Erythroblast (primary cell): ENCODE measurements at regions not wholly inside any gene's neighbourhood (a gene's known extent, or its start where the extent isn't known, plus 50 kb on each side); places are given as distances from the start of the nearest gene placed in this dataset.

ENCODE experiments used
- DNase-seq, 2 experiments: peaks; one replicate each; lab custom pipeline; 2025; lab: John Stamatoyannopoulos, UW
- GATA1 ChIP-seq: IDR thresholded peaks from 2 replicates; pipeline ENCODE4 v1.6.1; 2011; ENCODE audit warnings: low read depth, mild to moderate bottlenecking, control low read depth, low read length, moderate library complexity
- POLR2A ChIP-seq: IDR thresholded peaks from 2 replicates; pipeline ENCODE4 v1.6.1; 2011; ENCODE audit warnings: mild to moderate bottlenecking, low read length

- DNase-seq, result no peak
- TF ChIP-seq POLR2A, result no peak
These were observed 133.8 kb downstream of the VEGFA start for GRCh38 chr6:43903739-43904290.

- no peak for TF ChIP-seq GATA1
- no peak for TF ChIP-seq POLR2A
- no peak for DNase-seq
These were observed 131.8 kb downstream of the VEGFA start for GRCh38 chr6:43901733-43902230.

DNA sequence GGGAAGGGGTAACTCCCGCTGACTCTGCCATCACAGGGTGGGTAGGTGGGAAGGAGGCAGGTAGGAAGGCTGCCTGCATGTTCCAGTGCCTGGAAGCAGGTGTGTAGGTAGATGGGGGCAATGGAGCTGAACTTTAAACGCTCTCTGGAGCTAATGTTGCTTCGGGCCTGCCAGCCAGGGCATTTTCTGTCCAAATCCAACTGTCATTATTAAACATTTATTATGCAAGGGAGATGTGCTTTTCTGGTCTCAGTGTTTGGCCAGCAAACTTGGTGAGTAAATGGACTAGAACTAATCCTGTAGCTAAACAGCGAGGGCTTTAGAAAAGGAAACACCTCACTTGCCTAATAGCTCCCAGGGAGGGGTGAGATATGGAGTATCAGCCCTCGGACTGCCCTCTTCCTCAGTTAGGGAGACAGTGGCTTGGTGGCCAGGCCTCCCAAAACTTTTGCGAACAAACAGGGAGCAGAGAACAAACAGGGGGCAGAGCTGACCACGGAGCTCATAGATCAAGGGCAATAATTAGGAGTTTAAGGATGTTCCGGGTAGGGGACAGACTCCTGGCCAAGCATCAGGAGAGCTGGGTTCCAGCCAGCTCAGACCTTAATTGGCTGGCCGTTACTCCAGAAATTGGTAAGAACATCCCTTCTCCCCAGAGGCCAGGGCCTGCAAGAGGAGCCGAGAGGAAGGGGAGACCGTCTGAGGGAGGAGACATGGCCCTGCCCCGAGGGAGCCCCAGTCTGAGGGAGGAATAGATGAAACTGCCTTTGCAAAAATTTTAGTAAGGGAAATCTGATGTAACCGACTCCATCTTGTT is 131.1 kb downstream of the VEGFA start:
- TF ChIP-seq POLR2A (no peak), GATA1 (no peak)
- DNase-seq, result no peak

GRCh38 chr6:43900560-43900915 is 130.5 kb downstream of the VEGFA start:
- no peak for DNase-seq
- no peak for TF ChIP-seq GATA1

GRCh38 chr6:43899830-43900229 is 129.8 kb downstream of the VEGFA start:
- TF ChIP-seq GATA1, result no peak
- no peak for TF ChIP-seq POLR2A
- DNase-seq, result no peak

DNA sequence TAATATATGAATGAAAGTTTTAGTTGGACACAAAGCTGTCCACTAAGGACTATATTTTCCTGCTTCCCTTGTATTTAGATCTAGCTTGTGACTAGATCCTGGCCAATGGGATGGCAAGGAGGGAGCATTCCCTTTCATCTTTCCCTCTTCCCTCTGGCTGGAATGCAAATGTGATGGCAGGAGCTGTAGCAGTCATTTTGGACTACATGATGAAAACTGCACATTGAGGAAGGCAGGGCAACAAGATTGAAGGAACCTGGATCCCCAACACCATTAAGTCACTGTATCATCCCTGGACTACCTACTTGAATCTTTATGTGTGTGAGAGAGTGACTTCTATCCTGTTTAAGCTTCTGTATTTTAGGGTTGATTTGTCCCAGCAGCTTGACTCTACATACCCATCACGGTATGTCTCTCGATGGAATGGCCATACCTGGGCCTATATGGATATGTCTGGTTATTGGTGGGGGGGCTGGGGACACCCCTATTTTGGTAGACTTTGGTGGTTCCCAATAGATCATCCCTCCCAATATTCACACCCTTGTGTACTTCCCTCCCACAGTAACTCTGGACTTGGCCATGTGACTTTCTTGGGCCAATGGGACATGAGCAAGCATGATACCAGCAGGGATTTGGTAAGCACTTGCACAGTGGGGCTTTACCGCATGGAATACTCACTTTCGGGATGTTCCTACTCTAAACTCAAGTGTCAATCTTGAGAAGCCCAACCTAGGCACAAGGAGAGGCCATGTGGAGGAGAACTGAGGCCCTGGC is 128.5 kb downstream of the VEGFA start:
- TF ChIP-seq GATA1, result no peak
- TF ChIP-seq POLR2A, result no peak
- no peak for DNase-seq

- no peak for DNase-seq
- TF ChIP-seq POLR2A (no peak), GATA1 (no peak)
These were observed 127.7 kb downstream of the VEGFA start for GRCh38 chr6:43897571-43898302.

- peak; percentile 38 for TF ChIP-seq POLR2A
- no peak for TF ChIP-seq GATA1
These were observed 126.6 kb downstream of the VEGFA start for GRCh38 chr6:43896329-43897255.

DNA sequence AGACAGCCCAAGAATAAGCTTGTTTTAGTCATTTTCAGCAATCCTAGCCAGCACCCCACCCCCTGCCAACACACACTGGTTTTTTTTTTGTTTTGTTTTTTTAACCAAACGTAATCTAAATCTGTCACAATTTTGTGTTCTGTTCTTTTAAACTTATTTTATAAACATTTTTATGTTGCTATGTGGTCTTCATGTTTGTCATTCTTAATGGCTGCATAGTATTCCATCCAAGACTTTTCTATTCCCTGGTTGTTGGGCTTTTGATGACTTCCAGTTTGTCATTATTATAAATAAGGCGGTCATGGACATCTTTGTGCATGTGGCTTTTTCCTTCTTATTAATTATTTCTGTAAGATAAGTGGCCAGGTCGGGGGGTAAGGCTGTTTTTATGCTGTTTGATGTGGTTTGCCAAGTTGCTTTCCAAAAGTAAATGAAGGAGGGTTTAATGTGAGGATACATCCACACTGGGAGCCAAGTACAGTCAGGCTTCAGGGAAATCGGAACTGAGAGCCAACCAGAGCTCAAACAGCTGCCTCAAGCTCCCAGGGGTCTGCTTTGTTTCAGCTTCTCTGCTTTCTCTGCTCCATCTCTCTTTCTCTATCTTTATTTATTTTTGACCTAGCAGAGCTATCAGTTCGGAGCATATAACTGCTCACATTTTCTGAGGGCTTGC is 125.8 kb downstream of the VEGFA start:
- TF ChIP-seq GATA1, result no peak
- DNase-seq, result no peak

More at GRCh38 chr6:43896329-43897255, 126.6 kb downstream of the VEGFA start:
- DNase-seq, result peak in 1 of 2 experiments; percentile 22

DNA sequence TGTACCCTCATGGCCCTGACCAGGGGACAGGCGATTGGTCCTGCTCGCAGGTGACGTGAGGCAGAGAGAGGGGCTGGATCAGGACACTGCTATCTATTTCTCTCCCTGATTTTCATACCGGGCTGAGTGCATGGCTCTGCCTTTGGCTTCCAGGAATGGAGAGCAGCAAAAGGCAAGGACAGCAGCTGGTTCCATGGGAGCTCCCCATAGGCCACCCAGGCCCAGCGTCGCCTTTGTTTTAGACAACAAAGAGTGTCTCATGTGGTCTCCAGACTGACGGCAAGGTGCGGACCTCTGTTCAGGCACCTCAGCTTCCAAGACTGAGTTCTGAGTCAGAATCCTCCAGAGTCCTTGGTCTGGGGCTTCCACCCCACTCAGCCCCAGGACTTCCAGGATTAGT is 123.1 kb downstream of the VEGFA start:
- DNase-seq, result no peak
- TF ChIP-seq POLR2A (no peak), GATA1 (no peak)

- no peak for TF ChIP-seq GATA1
- TF ChIP-seq POLR2A, result no peak
- no peak for DNase-seq
These were observed 121.3 kb downstream of the VEGFA start for GRCh38 chr6:43891072-43891870.
